WTC11 (cell line): ENCODE measurements at regions not wholly inside any gene's neighbourhood (a gene's known extent, or its start where the extent isn't known, plus 50 kb on each side); places are given as distances from the start of the nearest gene placed in this dataset.

Experiments used
- ATAC-seq: fragments of 200-7000 bp; cut with Tn5 transposase; 2 replicates; pipeline ENCODE4 v1.10.0; 2021; ENCODE audit warnings: mild to moderate bottlenecking, moderate library complexity
- CTCF ChIA-PET: fragments of 300-600 bp; sonication (Branson Sonifier 250); formaldehyde crosslinking; loops from one replicate; lab custom pipeline; 2021; ENCODE audit warnings: antibody characterized with exemption; lab: Charles Lee
- POLR2A ChIA-PET: fragments of 350-600 bp; sonication (Branson Sonifier 250); formaldehyde crosslinking; loops from one replicate; lab custom pipeline; 2021; ENCODE audit warnings: antibody characterized with exemption; lab: Charles Lee
- DNase-seq: peaks from one replicate; pipeline ENCODE4 v3.0.0; 2021; ENCODE audit warnings: low spot score
- H3K27ac Mint-ChIP-seq: 2 replicates; pipeline ENCODE4 v1.8.0; 2021; ENCODE audit warnings: mixed read lengths
- H3K27me3 Mint-ChIP-seq: 2 replicates; pipeline ENCODE4 v1.8.0; 2021; ENCODE audit warnings: low read depth, mild to moderate bottlenecking, moderate library complexity, mixed read lengths
- H3K36me3 Mint-ChIP-seq: 2 replicates; pipeline ENCODE4 v1.8.0; 2021; ENCODE audit warnings: mixed read lengths
- H3K4me1 Mint-ChIP-seq: 2 replicates; pipeline ENCODE4 v1.8.0; 2022; ENCODE audit warnings: mixed read lengths
- H3K4me3 Mint-ChIP-seq: 2 replicates; pipeline ENCODE4 v1.8.0; 2021; ENCODE audit warnings: mild to moderate bottlenecking, moderate library complexity, mixed read lengths
- H3K9me3 Mint-ChIP-seq: 2 replicates; pipeline ENCODE4 v1.8.0; 2021; ENCODE audit warnings: mixed read lengths
- AR ChIP-seq: fragments of 250-450 bp; sonication (Bioruptor Pico); IDR thresholded peaks from 2 replicates; pipeline ENCODE4 v1.9.0; 2021; ENCODE audit warnings: mild to moderate bottlenecking
- ATF6 ChIP-seq: sonication (generic); formaldehyde crosslinking; IDR thresholded peaks from 2 replicates; pipeline ENCODE4 v1.8.1; 2023; ENCODE audit warnings: mild to moderate bottlenecking, missing genetic modification reagents
- CBFB ChIP-seq: sonication (generic); formaldehyde crosslinking; IDR thresholded peaks from 2 replicates; pipeline ENCODE4 v1.8.1; 2022; ENCODE audit warnings: mild to moderate bottlenecking, low read depth, missing genetic modification reagents
- CREB1 ChIP-seq: sonication (generic); formaldehyde crosslinking; IDR thresholded peaks from 2 replicates; pipeline ENCODE4 v1.8.0; 2023; ENCODE audit warnings: mild to moderate bottlenecking, missing genetic modification reagents
- E2F1 ChIP-seq: sonication (generic); formaldehyde crosslinking; IDR thresholded peaks from 2 replicates; pipeline ENCODE4 v1.8.0; 2022; ENCODE audit warnings: mild to moderate bottlenecking, missing genetic modification reagents
- E2F5 ChIP-seq: sonication (generic); formaldehyde crosslinking; IDR thresholded peaks from 2 replicates; pipeline ENCODE4 v1.8.1; 2022; ENCODE audit warnings: mild to moderate bottlenecking, moderate library complexity, missing genetic modification reagents
- FOXK1 ChIP-seq: sonication (generic); formaldehyde crosslinking; IDR thresholded peaks from 2 replicates; pipeline ENCODE4 v1.8.0; 2022; ENCODE audit warnings: mild to moderate bottlenecking, moderate library complexity, missing genetic modification reagents
- FOXP1 ChIP-seq: sonication (generic); formaldehyde crosslinking; IDR thresholded peaks from 2 replicates; pipeline ENCODE4 v1.8.0; 2022; ENCODE audit warnings: missing genetic modification reagents, mild to moderate bottlenecking, moderate library complexity, borderline replicate concordance
- IRF2 ChIP-seq: sonication (generic); formaldehyde crosslinking; IDR thresholded peaks from 2 replicates; pipeline ENCODE4 v1.8.0; 2022; ENCODE audit warnings: low read depth, missing genetic modification reagents, borderline replicate concordance
- JAZF1 ChIP-seq: fragments of 250-450 bp; sonication (Bioruptor Pico); IDR thresholded peaks from 2 replicates; pipeline ENCODE4 v1.9.0; 2021; ENCODE audit warnings: moderate library complexity, mild to moderate bottlenecking, inconsistent platforms
- JUN ChIP-seq: sonication (generic); formaldehyde crosslinking; IDR thresholded peaks from 2 replicates; pipeline ENCODE4 v1.8.0; 2023; ENCODE audit warnings: mild to moderate bottlenecking, missing genetic modification reagents
- MLX ChIP-seq: sonication (generic); formaldehyde crosslinking; IDR thresholded peaks from 2 replicates; pipeline ENCODE4 v1.8.1; 2023; ENCODE audit warnings: mild to moderate bottlenecking, missing genetic modification reagents, moderate library complexity
- NFE2L1 ChIP-seq: sonication (generic); formaldehyde crosslinking; IDR thresholded peaks from 2 replicates; pipeline ENCODE4 v1.8.1; 2023; ENCODE audit warnings: missing genetic modification reagents
- PREB ChIP-seq: sonication (generic); formaldehyde crosslinking; IDR thresholded peaks from 2 replicates; pipeline ENCODE4 v1.8.1; 2022; ENCODE audit warnings: mild to moderate bottlenecking, missing genetic modification reagents, moderate library complexity, borderline replicate concordance
- RELA ChIP-seq: sonication (generic); formaldehyde crosslinking; IDR thresholded peaks from 2 replicates; pipeline ENCODE4 v1.8.1; 2022; ENCODE audit warnings: missing genetic modification reagents, mild to moderate bottlenecking, borderline replicate concordance
- SMAD4 ChIP-seq: sonication (generic); formaldehyde crosslinking; IDR thresholded peaks from 2 replicates; pipeline ENCODE4 v1.8.0; 2022; ENCODE audit warnings: mild to moderate bottlenecking, missing genetic modification reagents
- SOX15 ChIP-seq: fragments of 250-450 bp; sonication (Bioruptor Pico); IDR thresholded peaks from 2 replicates; pipeline ENCODE4 v1.9.0; 2021; ENCODE audit warnings: mild to moderate bottlenecking
- TCF7 ChIP-seq: sonication (generic); formaldehyde crosslinking; IDR thresholded peaks from 2 replicates; pipeline ENCODE4 v1.8.0; 2022; ENCODE audit warnings: mild to moderate bottlenecking, low read depth, missing genetic modification reagents, moderate library complexity
- TEAD4 ChIP-seq: sonication (generic); formaldehyde crosslinking; IDR thresholded peaks from 2 replicates; pipeline ENCODE4 v1.8.0; 2022; ENCODE audit warnings: mild to moderate bottlenecking, missing genetic modification reagents
- USF1 ChIP-seq: sonication (generic); formaldehyde crosslinking; IDR thresholded peaks from 2 replicates; pipeline ENCODE4 v1.8.0; 2022; ENCODE audit warnings: mild to moderate bottlenecking, missing genetic modification reagents
- USF2 ChIP-seq: sonication (generic); formaldehyde crosslinking; IDR thresholded peaks from 2 replicates; pipeline ENCODE4 v1.8.1; 2023; ENCODE audit warnings: mild to moderate bottlenecking, missing genetic modification reagents, moderate library complexity
- ZNF138 ChIP-seq: sonication (generic); formaldehyde crosslinking; conservative IDR thresholded peaks from 2 replicates; pipeline ENCODE4 v1.8.1; 2022; ENCODE audit warnings: mild to moderate bottlenecking, moderate library complexity, missing genetic modification reagents
- ZNF219 ChIP-seq: sonication (generic); formaldehyde crosslinking; IDR thresholded peaks from 2 replicates; pipeline ENCODE4 v1.8.0; 2023; ENCODE audit warnings: missing genetic modification reagents, mild to moderate bottlenecking, borderline replicate concordance
- ZNF263 ChIP-seq: sonication (generic); formaldehyde crosslinking; IDR thresholded peaks from 2 replicates; pipeline ENCODE4 v1.8.1; 2022; ENCODE audit warnings: low read depth, mild to moderate bottlenecking, moderate library complexity, missing genetic modification reagents

GRCh38 chr10:29209830-29210229 lies 79.0 kb upstream of the LYZL1 start (continued):
- no peak for TF ChIP-seq E2F5 (CRISPR knock-in tag)
- TF ChIP-seq ATF6 (CRISPR knock-in tag) = no peak
- TF ChIP-seq JAZF1 (CRISPR knock-in tag) = no peak
- TF ChIP-seq PREB (CRISPR knock-in tag) = no peak
- TF ChIP-seq RELA (CRISPR knock-in tag) = no peak
- TF ChIP-seq FOXK1 (CRISPR knock-in tag) = no peak
- no peak for TF ChIP-seq JUN (CRISPR knock-in tag)
- no peak for TF ChIP-seq MLX
- TF ChIP-seq ZNF263 (CRISPR knock-in tag) = no peak

GRCh38 chr10:29210266-29210868 lies 78.5 kb upstream of the LYZL1 start:
- Mint-ChIP-seq H3K27ac (no peak overlapping the region), H3K9me3 (peaks cover 45% of the 10 kb centered on the region), H3K27me3 (no peaks in the 10 kb centered on the region; the same call in 1 of the 2 replicates), H3K36me3 (peaks cover 16% of the 10 kb centered on the region), H3K4me3 (no peak overlapping the region), H3K4me1 (peaks cover 10% of the 10 kb centered on the region)
- ATAC-seq (no peak), DNase-seq (no peak)
- ChIA-PET CTCF (no interaction called here), POLR2A (no interaction called here)
- no peak for TF ChIP-seq AR (CRISPR knock-in tag)
- TF ChIP-seq E2F5 (CRISPR knock-in tag) = no peak
- TF ChIP-seq SMAD4 (CRISPR knock-in tag) = no peak
- TF ChIP-seq TEAD4 = no peak
- no peak for TF ChIP-seq E2F1 (CRISPR knock-in tag)
- TF ChIP-seq ZNF138 = no peak
- no peak for TF ChIP-seq TCF7 (CRISPR knock-in tag)
- TF ChIP-seq MLX = no peak
- no peak for TF ChIP-seq USF2
- no peak for TF ChIP-seq SOX15 (CRISPR knock-in tag)
- TF ChIP-seq ZNF219 (CRISPR knock-in tag) = no peak
- TF ChIP-seq FOXP1 (CRISPR knock-in tag) = no peak
- TF ChIP-seq CBFB (CRISPR knock-in tag) = no peak
- no peak for TF ChIP-seq JAZF1 (CRISPR knock-in tag)
- no peak for TF ChIP-seq NFE2L1
- TF ChIP-seq IRF2 = no peak
- TF ChIP-seq CREB1 (CRISPR knock-in tag) = no peak
- no peak for TF ChIP-seq USF1
